ENCODE measurements at regions not wholly inside any gene's neighbourhood (a gene's known extent, or its start where the extent isn't known, plus 50 kb on each side); places are given as distances from the start of the nearest gene placed in this dataset.
A peak's percentile ranks its signal among the peaks of the same experiment; 100 is the strongest.

DNA sequence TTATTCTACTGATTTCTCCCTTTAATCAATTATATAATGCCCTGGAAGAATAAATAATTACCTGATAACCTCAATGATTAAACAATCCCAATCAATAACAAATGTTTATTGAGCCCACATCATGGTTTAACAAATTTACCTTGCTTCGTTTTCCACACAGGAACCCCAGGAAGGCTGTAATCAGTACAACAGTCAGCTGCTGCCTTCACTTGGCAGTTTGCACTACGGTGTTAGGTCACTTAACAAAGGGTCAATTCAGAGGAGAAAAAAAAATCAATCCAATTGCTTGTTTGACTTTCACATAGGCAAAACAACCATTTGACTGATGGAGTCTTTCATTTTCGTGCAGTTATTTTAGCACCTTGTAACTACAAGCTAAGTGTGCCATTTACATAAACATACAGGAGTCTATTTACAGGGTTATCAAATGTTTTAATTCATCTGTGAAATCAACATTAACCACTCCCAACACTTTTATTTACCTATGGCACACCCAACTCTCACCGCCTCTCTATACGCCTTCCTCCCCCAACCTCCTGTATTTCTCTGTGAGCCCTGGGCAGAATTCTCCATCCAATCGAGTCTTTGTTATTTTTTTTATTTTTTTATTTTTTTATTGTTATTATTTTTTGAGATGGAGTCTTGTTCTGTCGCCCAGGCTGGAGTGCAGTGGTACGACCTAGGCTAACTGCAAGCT lies 140.4 kb upstream of the TAB2 start:
- Histone ChIP-seq H3K27me3 (replicated peaks; ENCODE audit: insufficient read depth) (no peaks in the 10 kb centered on the region), H3K4me1 (ENCODE audit: control insufficient read depth in 1 of 2, low read depth in 2 of 2) (no peaks in the 10 kb centered on the region), H3K4me3 (no peak overlapping the region), H3K9me3 (no peaks in the 10 kb centered on the region), H3K27ac (no peak overlapping the region), H3K36me3 (no peaks in the 10 kb centered on the region)
- no peak for DNase-seq (ENCODE audit: low spot score)
- no peak for TF ChIP-seq CTCF (IDR thresholded peaks at IDR 0.05)
- no peak for ATAC-seq (ENCODE audit: insufficient number of reproducible peaks, low FRiP score, low read depth)

DNA sequence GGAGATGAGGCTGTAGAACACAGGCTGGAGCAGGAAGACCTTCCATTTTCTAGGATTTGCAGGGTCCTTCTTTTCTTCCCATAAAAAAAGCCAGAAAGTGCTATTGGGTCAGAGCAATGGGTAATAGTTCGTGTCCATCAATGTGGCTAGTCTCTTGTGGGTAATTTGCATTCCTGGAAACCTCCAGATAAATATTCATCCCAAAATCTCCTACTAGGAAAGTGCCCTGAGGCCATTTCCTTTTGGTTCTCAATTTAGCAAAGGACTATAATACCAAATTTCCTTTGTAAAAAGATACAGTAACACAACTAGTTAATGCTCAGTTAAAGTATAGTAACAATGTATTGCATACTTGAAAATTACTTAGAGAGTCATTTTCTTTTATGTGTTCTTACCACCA lies 138.1 kb upstream of the TAB2 start:
- no peak overlapping the region for H3K27ac ChIP-seq
- ATAC-seq (ENCODE audit: insufficient number of reproducible peaks, low FRiP score, low read depth), result no peak
- H3K4me3 ChIP-seq, result no peak overlapping the region
- no peak for TF ChIP-seq CTCF (IDR thresholded peaks at IDR 0.05)
- no peaks in the 10 kb centered on the region for H3K27me3 ChIP-seq (replicated peaks; ENCODE audit: insufficient read depth)
- no peaks in the 10 kb centered on the region for H3K36me3 ChIP-seq
- no peaks in the 10 kb centered on the region for H3K9me3 ChIP-seq
- DNase-seq (ENCODE audit: low spot score), result no peak
- no peaks in the 10 kb centered on the region for H3K4me1 ChIP-seq (ENCODE audit: control insufficient read depth in 1 of 2, low read depth in 2 of 2)

DNA sequence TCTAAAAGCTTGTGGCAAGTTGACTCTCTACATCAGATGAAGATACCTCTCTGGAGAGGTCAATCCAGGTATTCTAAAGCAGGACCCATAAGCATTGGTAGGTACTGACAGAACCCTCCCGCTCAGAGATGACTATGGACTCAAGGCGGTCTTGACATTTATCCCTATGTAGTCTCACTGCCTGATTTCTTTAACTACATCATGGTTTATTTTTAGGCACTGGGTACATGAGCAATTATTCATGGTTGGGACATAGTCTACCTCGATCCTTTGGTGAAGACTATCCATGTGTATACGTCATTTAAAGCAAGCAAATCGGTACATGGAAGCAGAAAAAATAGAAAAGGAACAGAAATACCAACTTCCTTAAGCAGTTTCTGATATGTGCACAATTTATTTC lies 136.2 kb upstream of the TAB2 start:
- no peaks in the 10 kb centered on the region for H3K36me3 ChIP-seq
- no peaks in the 10 kb centered on the region for H3K9me3 ChIP-seq
- H3K4me1 ChIP-seq (ENCODE audit: control insufficient read depth in 1 of 2, low read depth in 2 of 2), result no peaks in the 10 kb centered on the region
- H3K27me3 ChIP-seq (replicated peaks; ENCODE audit: insufficient read depth), result no peaks in the 10 kb centered on the region
- ATAC-seq (ENCODE audit: insufficient number of reproducible peaks, low FRiP score, low read depth) (no peak), DNase-seq (ENCODE audit: low spot score) (no peak)
- TF ChIP-seq CTCF (IDR thresholded peaks at IDR 0.05), result no peak
- no peak overlapping the region for H3K27ac ChIP-seq
- no peak overlapping the region for H3K4me3 ChIP-seq

DNA sequence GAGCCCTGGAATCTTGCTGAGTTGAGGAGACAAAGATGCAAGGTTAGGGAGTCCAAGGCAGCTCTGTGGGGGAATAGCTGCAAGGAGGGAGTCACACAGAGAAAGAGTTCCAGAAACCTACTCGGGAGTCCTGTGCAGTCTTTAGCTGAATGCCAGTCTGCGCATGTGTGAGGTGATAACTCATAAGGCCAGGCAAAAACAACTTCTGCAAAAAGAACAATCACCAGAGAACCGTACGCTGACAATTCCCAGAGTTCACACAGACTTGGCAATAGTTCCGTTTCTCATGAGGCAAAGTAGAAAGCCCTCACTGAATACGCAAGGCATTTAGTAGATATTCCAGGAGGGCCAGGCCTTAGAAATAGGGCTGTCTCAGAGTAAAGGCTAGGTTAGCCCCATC lies 135.2 kb upstream of the TAB2 start:
- ATAC-seq (ENCODE audit: insufficient number of reproducible peaks, low FRiP score, low read depth) (no peak), DNase-seq (ENCODE audit: low spot score) (no peak)
- H3K27ac ChIP-seq, result no peak overlapping the region
- no peak for TF ChIP-seq CTCF (IDR thresholded peaks at IDR 0.05)
- H3K27me3 ChIP-seq (replicated peaks; ENCODE audit: insufficient read depth), result no peaks in the 10 kb centered on the region
- H3K4me3 ChIP-seq, result peak overlapping the region; percentile 18
- H3K9me3 ChIP-seq, result no peaks in the 10 kb centered on the region
- H3K4me1 ChIP-seq (ENCODE audit: control insufficient read depth in 1 of 2, low read depth in 2 of 2), result no peaks in the 10 kb centered on the region
- H3K36me3 ChIP-seq, result no peaks in the 10 kb centered on the region

GRCh38 chr6:149184523-149184922 lies 133.0 kb upstream of the TAB2 start:
- Histone ChIP-seq H3K27me3 (replicated peaks; ENCODE audit: insufficient read depth) (no peaks in the 10 kb centered on the region), H3K36me3 (no peaks in the 10 kb centered on the region), H3K9me3 (no peaks in the 10 kb centered on the region), H3K4me3 (no peak overlapping the region), H3K27ac (no peak overlapping the region), H3K4me1 (ENCODE audit: control insufficient read depth in 1 of 2, low read depth in 2 of 2) (no peaks in the 10 kb centered on the region)
- DNase-seq (ENCODE audit: low spot score) (no peak), ATAC-seq (ENCODE audit: insufficient number of reproducible peaks, low FRiP score, low read depth) (no peak)
- TF ChIP-seq CTCF (IDR thresholded peaks at IDR 0.05), result no peak

All from thoracic aorta (tissue), 2 donors.